ENCODE measurements at regions not wholly inside any gene's neighbourhood (a gene's known extent, or its start where the extent isn't known, plus 50 kb on each side); places are given as distances from the start of the nearest gene placed in this dataset.

- Histone ChIP-seq H3K4me3 (ENCODE audit: low read length in 3 of 3) (no peak overlapping the region), H3K36me3 (ENCODE audit: control insufficient read depth in 2 of 3, insufficient read depth in 3 of 3, low read length in 3 of 3) (no peaks in the 10 kb centered on the region), H3K27ac (ENCODE audit: low read depth in 2 of 2, low read length in 2 of 2) (no peak overlapping the region), H3K9ac (ENCODE audit: low read length in 3 of 3) (no peak overlapping the region), H3K9me3 (ENCODE audit: control insufficient read depth in 2 of 3, insufficient read depth in 1 of 3, low read length in 3 of 3) (no peaks in the 10 kb centered on the region), H3K4me1 (ENCODE audit: control insufficient read depth in 2 of 3, insufficient read depth in 2 of 3, low read depth in 1 of 3, low read length in 3 of 3) (no peaks in the 10 kb centered on the region), H3K27me3 (ENCODE audit: control insufficient read depth, insufficient read depth, low read length) (no peaks in the 10 kb centered on the region)
- FAIRE-seq, result no peak
- peak in 1 of 5 donors; percentile 30 for DNase-seq
- intact Hi-C loops (cut with DNase I), result no loop called here
- TF ChIP-seq CTCF (IDR thresholded peaks at IDR 0.05; ENCODE audit: borderline replicate concordance, extremely low read depth, insufficient read depth), result no peak
These were observed 52.1 kb upstream of the SLC66A3 start for GRCh38 chr2:11102956-11103860.

- FAIRE-seq, result no peak
- H3K4me1 ChIP-seq (ENCODE audit: control insufficient read depth in 2 of 3, insufficient read depth in 2 of 3, low read depth in 1 of 3, low read length in 3 of 3), result no peaks in the 10 kb centered on the region
- H3K36me3 ChIP-seq (ENCODE audit: control insufficient read depth in 2 of 3, insufficient read depth in 3 of 3, low read length in 3 of 3), result no peaks in the 10 kb centered on the region
- no peaks in the 10 kb centered on the region for H3K9me3 ChIP-seq (ENCODE audit: control insufficient read depth in 2 of 3, insufficient read depth in 1 of 3, low read length in 3 of 3)
- intact Hi-C loops (cut with DNase I), result no loop called here
- H3K27ac ChIP-seq (ENCODE audit: low read depth in 2 of 2, low read length in 2 of 2), result no peak overlapping the region
- H3K9ac ChIP-seq (ENCODE audit: low read length in 3 of 3), result no peak overlapping the region
- no peak for TF ChIP-seq CTCF (IDR thresholded peaks at IDR 0.05; ENCODE audit: borderline replicate concordance, extremely low read depth, insufficient read depth)
- no peaks in the 10 kb centered on the region for H3K27me3 ChIP-seq (ENCODE audit: control insufficient read depth, insufficient read depth, low read length)
- no peak for DNase-seq
- no peak overlapping the region for H3K4me3 ChIP-seq (ENCODE audit: low read length in 3 of 3)
These were observed 51.1 kb upstream of the SLC66A3 start for GRCh38 chr2:11103984-11104793.

GRCh38 chr2:11104794-11105660 is 50.2 kb upstream of the SLC66A3 start:
- Histone ChIP-seq H3K4me3 (ENCODE audit: low read length in 3 of 3) (no peak overlapping the region), H3K27ac (ENCODE audit: low read depth in 2 of 2, low read length in 2 of 2) (no peak overlapping the region), H3K4me1 (ENCODE audit: control insufficient read depth in 2 of 3, insufficient read depth in 2 of 3, low read depth in 1 of 3, low read length in 3 of 3) (no peaks in the 10 kb centered on the region), H3K9ac (ENCODE audit: low read length in 3 of 3) (no peak overlapping the region), H3K36me3 (ENCODE audit: control insufficient read depth in 2 of 3, insufficient read depth in 3 of 3, low read length in 3 of 3) (no peaks in the 10 kb centered on the region), H3K27me3 (ENCODE audit: control insufficient read depth, insufficient read depth, low read length) (no peaks in the 10 kb centered on the region), H3K9me3 (ENCODE audit: control insufficient read depth in 2 of 3, insufficient read depth in 1 of 3, low read length in 3 of 3) (no peaks in the 10 kb centered on the region)
- DNase-seq (no peak), FAIRE-seq (no peak)
- intact Hi-C loops (cut with DNase I), result no loop called here
- TF ChIP-seq CTCF (IDR thresholded peaks at IDR 0.05; ENCODE audit: borderline replicate concordance, extremely low read depth, insufficient read depth), result no peak
